Stomach (tissue), 8 donors: ENCODE measurements at regions not wholly inside any gene's neighbourhood (a gene's known extent, or its start where the extent isn't known, plus 50 kb on each side); places are given as distances from the start of the nearest gene placed in this dataset.
"Not testable (repeated sequence)": the region's sequence is repeated elsewhere in the genome, so short reads cannot be mapped to it uniquely, and the experiment has no call there.

ENCODE experiments used
- DNase-seq, 2 donors: peaks; one replicate each; pipeline versions ENCODE4 v3.0.0 to v3.0.0-alpha.2; 2013 to 2019
- H3K27ac ChIP-seq, 5 donors: fragments of 200-600 bp in 4 of 5; sonication (generic) in 4 of 5; one replicate each; pipeline ENCODE4 v1.5.1; 2013 to 2019; ENCODE audit warnings: mild to moderate bottlenecking in 1 of 5, moderate library complexity in 1 of 5
- H3K27me3 ChIP-seq, 3 donors: fragments of 200-600 bp; sonication (generic); one replicate each; pipeline ENCODE4 v1.5.1; 2017 to 2019; ENCODE audit warnings: mixed run types in 1 of 3
- H3K36me3 ChIP-seq, 4 donors: fragments of 200-600 bp; sonication (generic); 1 replicate in 3 of 4; 2 replicates in 1 of 4; pipeline ENCODE4 v1.5.1; 2016 to 2019
- H3K4me1 ChIP-seq, 4 donors: fragments of 200-600 bp; sonication (generic); one replicate each; pipeline ENCODE4 v1.5.1; 2016 to 2019
- H3K4me3 ChIP-seq, 4 donors: fragments of 200-600 bp; sonication (generic) in 3 of 4; one replicate each; pipeline ENCODE4 v1.5.1; 2016 to 2019; ENCODE audit warnings: mild to moderate bottlenecking in 1 of 4
- H3K9me3 ChIP-seq, 4 donors: fragments of 200-600 bp; sonication (generic); one replicate each; pipeline ENCODE4 v1.5.1; 2016 to 2019
- EP300 ChIP-seq: sonication (generic); formaldehyde crosslinking; IDR thresholded peaks from one replicate; pipeline ENCODE4 v1.6.1; 2017; ENCODE audit warnings: antibody characterized with exemption
- POLR2A ChIP-seq, 4 donors: fragments of 450-650 bp; IDR thresholded peaks; one replicate each; pipeline ENCODE4 v1.6.1; 2016; ENCODE audit warnings: antibody characterized with exemption in 4 of 4, control low read depth in 2 of 4, mild to moderate bottlenecking in 1 of 4, moderate library complexity in 1 of 4
- POLR2AphosphoS5 ChIP-seq, 3 donors: sonication (generic); formaldehyde crosslinking; IDR thresholded peaks; one replicate each; pipeline ENCODE4 v1.6.1; 2016; ENCODE audit warnings: antibody characterized with exemption in 3 of 3
- WGBS, 5 donors: extraction: QIAGEN DNeasy Blood & Tissue Kit in 3 of 5; methylation state at CpG; one replicate each; pipeline versions ENCODE4 v1.1.5 to v1.1.7; 2013 to 2018; 5-methylcytosine and 5-hydroxymethylcytosine counted together
- intact Hi-C: fragments of 100-400 bp; cut with DNase I; formaldehyde crosslinking; loops from one replicate; pipeline ENCODE4 v1.15.1; 2023; ENCODE audit warnings: low total_unique reads
- TF ChIP-seq, protein P1 (sequence below), 7 experiments: fragments of 450-650 bp in 4 of 7; fragments of 200-600 bp in 3 of 7; sonication (generic) in 3 of 7; IDR thresholded peaks; one replicate each; pipeline ENCODE4 v1.5.1; 2016 to 2019; ENCODE audit warnings: antibody characterized with exemption in 7 of 7, control low read depth in 2 of 7, mild to moderate bottlenecking in 1 of 7
- donor health status: healthy with polysubstance abuse.
- donor health status: Bipolar disorder and iron deficiency.
- donor health status: healthy.

- WGBS, 5 donors, result 70 to 93% (median 88%) methylated on average over 3 of the region's 3 CpGs
- Histone ChIP-seq H3K4me1 (no peaks in the 10 kb centered on the region), H3K27me3 (no peaks in the 10 kb centered on the region), H3K4me3 (no peak overlapping the region), H3K36me3 (no peaks in the 10 kb centered on the region), H3K27ac (no peak overlapping the region), H3K9me3 (no peaks in the 10 kb centered on the region)
- TF ChIP-seq, protein P1, sequence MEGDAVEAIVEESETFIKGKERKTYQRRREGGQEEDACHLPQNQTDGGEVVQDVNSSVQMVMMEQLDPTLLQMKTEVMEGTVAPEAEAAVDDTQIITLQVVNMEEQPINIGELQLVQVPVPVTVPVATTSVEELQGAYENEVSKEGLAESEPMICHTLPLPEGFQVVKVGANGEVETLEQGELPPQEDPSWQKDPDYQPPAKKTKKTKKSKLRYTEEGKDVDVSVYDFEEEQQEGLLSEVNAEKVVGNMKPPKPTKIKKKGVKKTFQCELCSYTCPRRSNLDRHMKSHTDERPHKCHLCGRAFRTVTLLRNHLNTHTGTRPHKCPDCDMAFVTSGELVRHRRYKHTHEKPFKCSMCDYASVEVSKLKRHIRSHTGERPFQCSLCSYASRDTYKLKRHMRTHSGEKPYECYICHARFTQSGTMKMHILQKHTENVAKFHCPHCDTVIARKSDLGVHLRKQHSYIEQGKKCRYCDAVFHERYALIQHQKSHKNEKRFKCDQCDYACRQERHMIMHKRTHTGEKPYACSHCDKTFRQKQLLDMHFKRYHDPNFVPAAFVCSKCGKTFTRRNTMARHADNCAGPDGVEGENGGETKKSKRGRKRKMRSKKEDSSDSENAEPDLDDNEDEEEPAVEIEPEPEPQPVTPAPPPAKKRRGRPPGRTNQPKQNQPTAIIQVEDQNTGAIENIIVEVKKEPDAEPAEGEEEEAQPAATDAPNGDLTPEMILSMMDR (IDR thresholded peaks at IDR 0.05), result no peak
- no peak for TF ChIP-seq POLR2AphosphoS5 (IDR thresholded peaks at IDR 0.05)
- DNase-seq, result no peak
- intact Hi-C loops, result no loop called here
Observed at GRCh38 chr9:97188545-97188944, 118.9 kb upstream of the CCDC180 start.

GRCh38 chr9:97187706-97188105 is 119.8 kb upstream of the CCDC180 start:
- 87 to 99% (median 91%) methylated on average over 1 of the region's 1 CpG for WGBS, 5 donors
- H3K4me1 ChIP-seq, H3K27ac ChIP-seq, intact Hi-C loops, H3K4me3 ChIP-seq, H3K9me3 ChIP-seq, H3K27me3 ChIP-seq, H3K36me3 ChIP-seq: not testable (repeated sequence)
- DNase-seq, result peak in 1 of 2 donors; percentile 17

GRCh38 chr9:97186493-97186892 is 121.0 kb upstream of the CCDC180 start:
- intact Hi-C loops, result no loop called here
- DNase-seq, result no peak
- WGBS, 5 donors, result 77 to 93% (median 83%) methylated on average over 1 of the region's 1 CpG

DNA sequence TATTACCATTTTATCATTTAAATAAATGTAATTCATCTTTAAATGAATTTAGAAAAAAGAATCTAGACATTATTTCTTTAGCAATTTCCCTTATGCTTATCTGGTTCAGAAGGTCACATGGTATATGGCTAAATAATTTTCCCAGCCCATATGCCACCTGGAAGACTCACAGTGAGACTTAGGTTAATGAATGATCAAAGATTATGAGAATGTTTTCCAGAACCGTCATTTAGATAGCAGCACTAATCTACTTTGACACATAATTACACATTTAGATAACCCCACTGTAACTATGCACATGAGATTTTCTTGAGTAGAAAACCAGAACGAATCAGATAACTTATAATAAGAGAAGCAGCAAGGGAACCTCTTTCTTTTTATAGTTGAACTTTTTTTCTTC is 124.9 kb upstream of the CCDC180 start:
- H3K36me3 ChIP-seq, intact Hi-C loops, DNase-seq, H3K27me3 ChIP-seq, H3K9me3 ChIP-seq, H3K4me1 ChIP-seq, H3K27ac ChIP-seq, H3K4me3 ChIP-seq: not testable (repeated sequence)
- 14 to 26% (median 19%) methylated on average over 2 of the region's 2 CpGs for WGBS, 5 donors

More at GRCh38 chr9:97186493-97186892, 121.0 kb upstream of the CCDC180 start:
- H3K4me3 ChIP-seq, result no peak overlapping the region
- TF ChIP-seq, protein P1 (IDR thresholded peaks at IDR 0.05), result no peak
- TF ChIP-seq POLR2AphosphoS5 (IDR thresholded peaks at IDR 0.05) (no peak), EP300 (no peak), POLR2A (IDR thresholded peaks at IDR 0.05) (no peak)
- no peaks in the 10 kb centered on the region for H3K4me1 ChIP-seq
- no peaks in the 10 kb centered on the region for H3K27me3 ChIP-seq
- no peaks in the 10 kb centered on the region for H3K9me3 ChIP-seq
- no peak overlapping the region for H3K27ac ChIP-seq
- H3K36me3 ChIP-seq, result no peaks in the 10 kb centered on the region

DNA sequence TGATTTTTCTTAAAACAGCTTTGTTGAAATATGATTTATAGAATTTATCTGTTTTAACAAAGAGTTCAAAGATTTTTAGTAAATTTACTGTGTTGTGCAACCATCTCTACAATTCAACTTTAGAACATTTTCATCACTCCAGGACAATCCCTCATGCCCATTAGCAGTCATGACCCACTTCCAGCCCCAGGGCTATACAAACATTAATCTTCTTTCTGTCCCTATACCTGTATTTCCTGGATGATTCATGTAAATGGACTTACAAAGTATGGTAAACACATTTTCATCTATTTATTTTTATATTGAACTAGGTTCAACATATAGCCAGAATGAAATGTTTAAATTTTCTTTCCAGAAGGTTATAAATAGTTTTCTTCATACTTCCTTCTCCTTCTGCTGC is 127.8 kb upstream of the CCDC180 start:
- Histone ChIP-seq H3K4me3 (no peak overlapping the region), H3K27me3 (no peaks in the 10 kb centered on the region), H3K27ac (no peak overlapping the region), H3K4me1 (no peaks in the 10 kb centered on the region), H3K36me3 (no peaks in the 10 kb centered on the region), H3K9me3 (no peaks in the 10 kb centered on the region)
- no peak for TF ChIP-seq EP300
- TF ChIP-seq POLR2A (IDR thresholded peaks at IDR 0.05), result no peak
- no peak for TF ChIP-seq POLR2AphosphoS5 (IDR thresholded peaks at IDR 0.05)
- TF ChIP-seq, protein P1 (IDR thresholded peaks at IDR 0.05), result no peak
- intact Hi-C loops, result no loop called here
- no peak for DNase-seq

GRCh38 chr9:97176206-97176605 is 131.3 kb upstream of the CCDC180 start:
- Histone ChIP-seq H3K4me3 (no peak overlapping the region), H3K9me3 (peaks cover 0 to 5% (median 0%) of the 10 kb centered on the region in 4 donors), H3K36me3 (no peaks in the 10 kb centered on the region), H3K4me1 (no peaks in the 10 kb centered on the region), H3K27ac (no peak overlapping the region), H3K27me3 (no peaks in the 10 kb centered on the region)
- peak in 1 of 2 donors; percentile 69 for DNase-seq
- intact Hi-C loops, result no loop called here
- 9 to 53% (median 26%) methylated on average over 4 to 5 of the region's 5 CpGs for WGBS, 5 donors
- TF ChIP-seq POLR2A (IDR thresholded peaks at IDR 0.05) (no peak), POLR2AphosphoS5 (IDR thresholded peaks at IDR 0.05) (no peak)

DNA sequence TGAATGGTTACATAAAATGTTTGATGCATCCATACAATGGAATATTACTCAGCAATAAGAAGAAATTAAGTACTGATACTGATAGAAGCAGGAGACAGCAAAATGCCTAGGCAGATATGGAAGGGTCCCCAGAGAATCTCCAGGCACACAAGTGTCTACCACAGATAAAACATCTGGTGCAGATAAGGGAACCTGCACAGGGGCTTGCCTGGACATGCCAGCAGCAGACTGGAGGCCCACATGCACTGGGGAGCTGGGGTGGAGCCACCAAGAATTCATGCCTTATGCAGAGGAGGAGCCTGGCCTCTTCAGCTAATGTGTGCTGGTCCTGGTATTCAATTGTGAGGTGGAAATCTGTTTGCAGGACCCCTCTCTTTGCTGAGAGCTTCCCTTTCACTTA is 129.2 kb upstream of the CTSV start:
- H3K27me3 ChIP-seq, H3K9me3 ChIP-seq, H3K36me3 ChIP-seq, intact Hi-C loops, H3K27ac ChIP-seq, DNase-seq, H3K4me1 ChIP-seq, H3K4me3 ChIP-seq: not testable (repeated sequence)

DNA sequence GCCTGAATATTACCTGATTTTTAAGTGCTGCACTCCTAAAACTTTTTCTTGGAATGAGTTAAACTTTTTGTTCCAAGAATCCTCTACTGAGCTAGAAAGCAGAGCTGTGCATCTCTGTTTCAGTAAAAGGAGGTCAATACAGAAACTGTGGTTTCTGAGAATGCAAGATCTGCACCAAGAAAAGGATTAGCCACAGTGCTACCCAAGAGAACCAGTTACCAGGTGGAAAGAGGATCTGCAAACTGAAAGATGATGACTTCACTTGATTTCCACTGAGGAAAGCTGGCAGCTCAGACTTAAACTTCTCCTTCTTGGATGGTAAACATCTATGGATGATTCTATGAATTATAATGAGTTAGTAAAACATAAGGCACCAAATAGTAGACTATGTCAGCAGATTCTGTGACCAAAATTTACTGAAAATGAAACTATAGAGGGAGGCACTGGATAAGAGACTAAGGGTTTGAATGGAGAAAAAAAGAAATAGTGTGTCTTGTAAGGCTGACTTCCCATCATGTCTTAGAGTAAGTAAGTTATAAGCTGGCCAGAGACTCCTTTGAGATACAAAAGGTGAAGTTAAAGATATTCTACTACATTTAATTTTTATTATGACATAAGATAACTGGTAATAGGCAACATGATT is 127.7 kb upstream of the CTSV start:
- H3K4me1 ChIP-seq, H3K9me3 ChIP-seq, DNase-seq, H3K4me3 ChIP-seq, H3K36me3 ChIP-seq, H3K27me3 ChIP-seq, H3K27ac ChIP-seq, intact Hi-C loops: not testable (repeated sequence)
